ENCODE measurements at regions not wholly inside any gene's neighbourhood (a gene's known extent, or its start where the extent isn't known, plus 50 kb on each side); places are given as distances from the start of the nearest gene placed in this dataset.

DNA sequence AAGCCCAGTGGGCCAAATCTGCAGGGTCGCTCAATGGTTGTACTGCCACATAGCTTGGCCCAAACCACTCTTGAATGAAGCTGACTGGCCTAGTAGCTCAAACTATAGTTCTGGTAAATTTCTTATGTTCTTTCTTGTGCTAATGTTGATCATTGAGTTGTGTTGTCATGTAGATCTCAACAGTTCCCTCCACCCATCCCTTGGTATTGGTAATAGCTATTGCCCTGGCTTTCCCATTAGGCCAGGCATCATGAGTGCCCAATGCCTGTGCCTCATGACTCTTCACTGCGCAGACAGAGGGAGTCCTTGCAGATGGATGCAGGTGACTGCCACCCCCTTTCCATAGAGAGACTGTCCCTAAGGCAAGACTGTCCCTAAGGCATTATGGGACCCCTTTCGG lies 988.4 kb downstream of the KCNMA1 start:
- TF ChIP-seq, protein P1, sequence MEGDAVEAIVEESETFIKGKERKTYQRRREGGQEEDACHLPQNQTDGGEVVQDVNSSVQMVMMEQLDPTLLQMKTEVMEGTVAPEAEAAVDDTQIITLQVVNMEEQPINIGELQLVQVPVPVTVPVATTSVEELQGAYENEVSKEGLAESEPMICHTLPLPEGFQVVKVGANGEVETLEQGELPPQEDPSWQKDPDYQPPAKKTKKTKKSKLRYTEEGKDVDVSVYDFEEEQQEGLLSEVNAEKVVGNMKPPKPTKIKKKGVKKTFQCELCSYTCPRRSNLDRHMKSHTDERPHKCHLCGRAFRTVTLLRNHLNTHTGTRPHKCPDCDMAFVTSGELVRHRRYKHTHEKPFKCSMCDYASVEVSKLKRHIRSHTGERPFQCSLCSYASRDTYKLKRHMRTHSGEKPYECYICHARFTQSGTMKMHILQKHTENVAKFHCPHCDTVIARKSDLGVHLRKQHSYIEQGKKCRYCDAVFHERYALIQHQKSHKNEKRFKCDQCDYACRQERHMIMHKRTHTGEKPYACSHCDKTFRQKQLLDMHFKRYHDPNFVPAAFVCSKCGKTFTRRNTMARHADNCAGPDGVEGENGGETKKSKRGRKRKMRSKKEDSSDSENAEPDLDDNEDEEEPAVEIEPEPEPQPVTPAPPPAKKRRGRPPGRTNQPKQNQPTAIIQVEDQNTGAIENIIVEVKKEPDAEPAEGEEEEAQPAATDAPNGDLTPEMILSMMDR (IDR thresholded peaks at IDR 0.05), result no peak
- TF ChIP-seq EZH2 (IDR thresholded peaks at IDR 0.05), result no peak
